ENCODE measurements at regions not wholly inside any gene's neighbourhood (a gene's known extent, or its start where the extent isn't known, plus 50 kb on each side); places are given as distances from the start of the nearest gene placed in this dataset.

DNA sequence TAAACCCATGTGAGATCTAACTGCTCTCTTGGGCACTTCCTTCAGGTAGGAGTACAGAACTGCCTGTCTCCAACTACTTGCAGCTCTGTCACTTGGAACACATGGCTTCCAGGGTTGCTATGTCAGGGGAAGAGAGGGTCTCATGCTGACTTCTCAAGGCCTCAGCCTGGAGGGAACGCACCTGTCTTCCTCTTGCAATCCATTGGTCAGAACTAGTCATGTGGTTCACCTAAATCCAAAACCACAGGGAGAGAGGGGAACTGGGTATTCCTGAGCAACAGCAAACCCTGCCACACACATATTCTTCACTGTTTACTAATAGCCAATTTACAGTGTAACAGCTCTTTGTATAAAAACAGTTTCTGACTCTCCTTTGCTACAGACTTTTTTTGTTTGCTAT is 206.1 kb downstream of the KCNJ2 start:
- H3K4me3 ChIP-seq (ENCODE audit: low read depth, low read length, poor library complexity, severe bottlenecking): no peak overlapping the region
- intact Hi-C loops (cut with micrococcal nuclease; ENCODE audit: unreplicated experiment): no loop called here
- no peak for TF ChIP-seq EZH2 (IDR thresholded peaks at IDR 0.05; ENCODE audit: borderline replicate concordance, low read depth, low read length, poor library complexity, severe bottlenecking)
- TF ChIP-seq, protein P1, sequence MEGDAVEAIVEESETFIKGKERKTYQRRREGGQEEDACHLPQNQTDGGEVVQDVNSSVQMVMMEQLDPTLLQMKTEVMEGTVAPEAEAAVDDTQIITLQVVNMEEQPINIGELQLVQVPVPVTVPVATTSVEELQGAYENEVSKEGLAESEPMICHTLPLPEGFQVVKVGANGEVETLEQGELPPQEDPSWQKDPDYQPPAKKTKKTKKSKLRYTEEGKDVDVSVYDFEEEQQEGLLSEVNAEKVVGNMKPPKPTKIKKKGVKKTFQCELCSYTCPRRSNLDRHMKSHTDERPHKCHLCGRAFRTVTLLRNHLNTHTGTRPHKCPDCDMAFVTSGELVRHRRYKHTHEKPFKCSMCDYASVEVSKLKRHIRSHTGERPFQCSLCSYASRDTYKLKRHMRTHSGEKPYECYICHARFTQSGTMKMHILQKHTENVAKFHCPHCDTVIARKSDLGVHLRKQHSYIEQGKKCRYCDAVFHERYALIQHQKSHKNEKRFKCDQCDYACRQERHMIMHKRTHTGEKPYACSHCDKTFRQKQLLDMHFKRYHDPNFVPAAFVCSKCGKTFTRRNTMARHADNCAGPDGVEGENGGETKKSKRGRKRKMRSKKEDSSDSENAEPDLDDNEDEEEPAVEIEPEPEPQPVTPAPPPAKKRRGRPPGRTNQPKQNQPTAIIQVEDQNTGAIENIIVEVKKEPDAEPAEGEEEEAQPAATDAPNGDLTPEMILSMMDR (conservative IDR thresholded peaks at IDR 0.05; ENCODE audit: low read depth, low read length): no peak
- H3K27ac ChIP-seq (ENCODE audit: low read depth, low read length, poor library complexity, severe bottlenecking): no peak overlapping the region
- no peaks in the 10 kb centered on the region for H3K27me3 ChIP-seq (replicated peaks; ENCODE audit: insufficient read depth, low read depth, low read length, poor library complexity)
- no peak for DNase-seq (ENCODE audit: low spot score)
- ChIA-PET POLR2A (ENCODE audit: low non-redundant PET) (no interaction called here), CTCF (no interaction called here)
- no peaks in the 10 kb centered on the region for H3K4me1 ChIP-seq (ENCODE audit: insufficient read depth, low read length, poor library complexity, severe bottlenecking)
- no peaks in the 10 kb centered on the region for H3K9me3 ChIP-seq (ENCODE audit: low read depth, low read length, poor library complexity, severe bottlenecking)
- no peaks in the 10 kb centered on the region for H3K36me3 ChIP-seq (ENCODE audit: insufficient read depth, low read length, poor library complexity, severe bottlenecking)
- no TSS peak for BruUV-seq (replicated peaks)

DNA sequence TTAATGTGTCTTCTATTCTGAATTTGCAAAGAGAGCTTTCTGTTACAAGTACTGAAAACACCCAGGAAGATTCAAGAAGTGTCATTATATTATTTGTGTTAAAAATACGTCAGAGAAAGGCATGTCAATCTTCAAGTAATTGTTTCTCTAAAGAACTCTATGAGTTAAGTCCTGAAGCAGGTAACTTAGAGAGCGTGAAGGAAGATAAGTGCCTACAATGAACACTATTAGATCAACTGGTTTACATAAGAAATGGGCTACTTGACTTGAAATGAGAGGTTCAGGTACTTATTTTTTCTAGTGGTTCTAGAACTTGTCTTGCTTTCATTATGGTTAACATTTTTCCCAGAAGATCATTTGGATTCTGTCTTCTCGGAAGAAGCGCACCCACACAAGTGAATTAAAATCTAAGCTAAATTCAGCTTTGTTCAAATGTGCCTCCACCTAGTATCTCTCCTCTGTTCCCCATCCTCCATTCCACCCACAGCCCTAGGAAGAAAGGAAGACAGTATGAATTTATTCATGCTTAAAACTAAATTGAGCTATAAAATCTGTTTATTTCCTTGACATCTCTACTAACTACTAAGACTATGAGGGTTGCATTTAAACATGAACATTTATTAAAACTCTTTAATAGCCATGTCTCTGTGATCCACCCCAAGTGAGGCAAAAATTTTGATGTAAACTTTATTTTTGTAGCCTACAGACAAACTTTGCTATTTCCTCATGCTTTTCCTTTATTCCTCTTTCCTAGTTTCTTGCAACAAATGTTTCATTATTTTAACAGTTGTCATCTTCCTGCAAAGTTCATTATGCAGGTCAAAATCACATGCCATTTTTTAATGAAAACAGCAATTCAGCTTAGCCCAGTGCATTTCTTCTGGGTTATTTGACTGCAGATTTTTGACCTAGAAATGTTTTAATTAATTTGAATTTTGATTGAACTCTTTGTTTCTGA is 206.8 kb downstream of the KCNJ2 start:
- Histone ChIP-seq H3K4me1 (ENCODE audit: insufficient read depth, low read length, poor library complexity, severe bottlenecking) (no peaks in the 10 kb centered on the region), H3K36me3 (ENCODE audit: insufficient read depth, low read length, poor library complexity, severe bottlenecking) (no peaks in the 10 kb centered on the region), H3K27ac (ENCODE audit: low read depth, low read length, poor library complexity, severe bottlenecking) (no peak overlapping the region), H3K4me3 (ENCODE audit: low read depth, low read length, poor library complexity, severe bottlenecking) (no peak overlapping the region), H3K9me3 (ENCODE audit: low read depth, low read length, poor library complexity, severe bottlenecking) (no peaks in the 10 kb centered on the region), H3K27me3 (replicated peaks; ENCODE audit: insufficient read depth, low read depth, low read length, poor library complexity) (no peaks in the 10 kb centered on the region)
- TF ChIP-seq, protein P1 (conservative IDR thresholded peaks at IDR 0.05; ENCODE audit: low read depth, low read length): no peak
- no peak for TF ChIP-seq EZH2 (IDR thresholded peaks at IDR 0.05; ENCODE audit: borderline replicate concordance, low read depth, low read length, poor library complexity, severe bottlenecking)
- ChIA-PET POLR2A (ENCODE audit: low non-redundant PET) (no interaction called here), CTCF (no interaction called here)
- no peak for DNase-seq (ENCODE audit: low spot score)
- intact Hi-C loops (cut with micrococcal nuclease; ENCODE audit: unreplicated experiment): no loop called here
- no TSS peak for BruUV-seq (replicated peaks)

DNA sequence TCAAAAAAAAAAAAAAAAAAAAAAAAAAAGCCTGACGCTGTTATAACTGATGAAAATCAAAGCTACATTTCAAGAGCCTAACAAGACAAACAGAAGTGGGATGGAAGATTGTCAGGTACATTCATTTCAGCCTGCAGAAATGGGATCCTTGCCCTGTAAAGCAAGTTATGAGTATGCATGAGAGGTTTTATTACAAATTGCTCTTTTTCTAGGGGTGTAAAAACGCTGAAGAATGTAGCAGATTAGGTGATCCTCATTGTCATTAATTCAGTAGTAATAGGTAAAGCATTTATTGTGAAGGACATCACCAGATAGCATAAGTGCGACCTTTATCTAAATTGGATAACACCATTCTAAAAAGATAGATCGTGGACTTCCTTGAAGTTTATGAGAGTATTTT is 208.3 kb downstream of the KCNJ2 start:
- intact Hi-C loops (cut with micrococcal nuclease; ENCODE audit: unreplicated experiment): no loop called here
- ChIA-PET CTCF (no interaction called here), POLR2A (ENCODE audit: low non-redundant PET) (no interaction called here)
- Histone ChIP-seq H3K27ac (ENCODE audit: low read depth, low read length, poor library complexity, severe bottlenecking) (no peak overlapping the region), H3K4me3 (ENCODE audit: low read depth, low read length, poor library complexity, severe bottlenecking) (no peak overlapping the region), H3K9me3 (ENCODE audit: low read depth, low read length, poor library complexity, severe bottlenecking) (no peaks in the 10 kb centered on the region), H3K36me3 (ENCODE audit: insufficient read depth, low read length, poor library complexity, severe bottlenecking) (no peaks in the 10 kb centered on the region), H3K27me3 (replicated peaks; ENCODE audit: insufficient read depth, low read depth, low read length, poor library complexity) (no peaks in the 10 kb centered on the region), H3K4me1 (ENCODE audit: insufficient read depth, low read length, poor library complexity, severe bottlenecking) (no peaks in the 10 kb centered on the region)
- TF ChIP-seq, protein P1 (conservative IDR thresholded peaks at IDR 0.05; ENCODE audit: low read depth, low read length): no peak
- no peak for TF ChIP-seq EZH2 (IDR thresholded peaks at IDR 0.05; ENCODE audit: borderline replicate concordance, low read depth, low read length, poor library complexity, severe bottlenecking)
- BruUV-seq (replicated peaks): no TSS peak
- DNase-seq (ENCODE audit: low spot score): no peak
